ENCODE measurements at regions not wholly inside any gene's neighbourhood (a gene's known extent, or its start where the extent isn't known, plus 50 kb on each side); places are given as distances from the start of the nearest gene placed in this dataset.

- DNase-seq (ENCODE audit: low spot score) = no peak
Observed at GRCh38 chr1:188043536-188044245, 1214.9 kb downstream of the PLA2G4A start.

GRCh38 chr1:188050250-188050649 is 1221.5 kb downstream of the PLA2G4A start:
- DNase-seq (ENCODE audit: low spot score) = no peak

- DNase-seq (ENCODE audit: low spot score) = peak; percentile 12
Observed at GRCh38 chr1:188056011-188056410, 1227.3 kb downstream of the PLA2G4A start.

- DNase-seq (ENCODE audit: low spot score) = no peak
Observed at GRCh38 chr1:188058801-188059200, 1230.1 kb downstream of the PLA2G4A start.

- no peak for DNase-seq (ENCODE audit: low spot score)
Observed at GRCh38 chr1:188061881-188062280, 1233.1 kb downstream of the PLA2G4A start.

GRCh38 chr1:188062456-188062855 is 1233.7 kb downstream of the PLA2G4A start:
- no peak for DNase-seq (ENCODE audit: low spot score)

GRCh38 chr1:188065917-188066316 is 1237.2 kb downstream of the PLA2G4A start:
- no peak for DNase-seq (ENCODE audit: low spot score)

GRCh38 chr1:188070848-188071247 is 1242.1 kb downstream of the PLA2G4A start:
- no peak for DNase-seq (ENCODE audit: low spot score)

GRCh38 chr1:188089015-188089414 is 1260.3 kb downstream of the PLA2G4A start:
- no peak for DNase-seq (ENCODE audit: low spot score)

- DNase-seq (ENCODE audit: low spot score) = no peak
Observed at GRCh38 chr1:188089461-188089860, 1260.7 kb downstream of the PLA2G4A start.

- no peak for DNase-seq (ENCODE audit: low spot score)
Observed at GRCh38 chr1:188096521-188096920, 1267.8 kb downstream of the PLA2G4A start.

GRCh38 chr1:188117436-188117835 is 1288.7 kb downstream of the PLA2G4A start:
- DNase-seq (ENCODE audit: low spot score) = no peak

GRCh38 chr1:188122646-188123045 is 1293.9 kb downstream of the PLA2G4A start:
- DNase-seq (ENCODE audit: low spot score) = no peak

GRCh38 chr1:188127507-188127906 is 1298.8 kb downstream of the PLA2G4A start:
- DNase-seq (ENCODE audit: low spot score) = no peak

GRCh38 chr1:188128761-188129160 is 1300.0 kb downstream of the PLA2G4A start:
- DNase-seq (ENCODE audit: low spot score) = no peak

GRCh38 chr1:188129856-188130838 is 1301.4 kb downstream of the PLA2G4A start:
- DNase-seq (ENCODE audit: low spot score) = no peak

GRCh38 chr1:188137221-188137620 is 1308.5 kb downstream of the PLA2G4A start:
- no peak for DNase-seq (ENCODE audit: low spot score)

GRCh38 chr1:188140958-188141357 is 1312.2 kb downstream of the PLA2G4A start:
- no peak for DNase-seq (ENCODE audit: low spot score)

- DNase-seq (ENCODE audit: low spot score) = no peak
Observed at GRCh38 chr1:188154196-188154595, 1325.4 kb downstream of the PLA2G4A start.

GRCh38 chr1:188154761-188155160 is 1326.0 kb downstream of the PLA2G4A start:
- no peak for DNase-seq (ENCODE audit: low spot score)

GRCh38 chr1:188155261-188155660 is 1326.5 kb downstream of the PLA2G4A start:
- DNase-seq (ENCODE audit: low spot score) = peak; percentile 10

GRCh38 chr1:188164459-188164858 is 1335.7 kb downstream of the PLA2G4A start:
- no peak for DNase-seq (ENCODE audit: low spot score)

GRCh38 chr1:188166654-188167053 is 1337.9 kb downstream of the PLA2G4A start:
- DNase-seq (ENCODE audit: low spot score) = no peak
